Esophagus (tissue), 2 donors: ENCODE measurements at regions not wholly inside any gene's neighbourhood (a gene's known extent, or its start where the extent isn't known, plus 50 kb on each side); places are given as distances from the start of the nearest gene placed in this dataset.
"Not testable (repeated sequence)": the region's sequence is repeated elsewhere in the genome, so short reads cannot be mapped to it uniquely, and the experiment has no call there.

Source experiments
- H3K27ac ChIP-seq, 2 donors: one replicate each; pipeline ENCODE4 v1.5.1; 2013; ENCODE audit warnings: low read depth in 2 of 2, mild to moderate bottlenecking in 2 of 2, inconsistent platforms in 1 of 2, low read length in 1 of 2, moderate library complexity in 1 of 2
- H3K27me3 ChIP-seq, 2 donors: one replicate each; pipeline ENCODE4 v1.6.1; 2013; ENCODE audit warnings: low read length in 2 of 2, control low read depth in 1 of 2, mild to moderate bottlenecking in 1 of 2; ENCODE audit not compliant: insufficient read depth in 2 of 2, control insufficient read depth in 1 of 2
- H3K36me3 ChIP-seq, 2 donors: one replicate each; pipeline ENCODE4 v1.6.1; 2013; ENCODE audit warnings: low read length in 1 of 2; ENCODE audit not compliant: control insufficient read depth in 2 of 2, insufficient read depth in 2 of 2
- H3K4me1 ChIP-seq, 2 donors: one replicate each; pipeline ENCODE4 v1.6.1; 2013; ENCODE audit warnings: low read length in 1 of 2; ENCODE audit not compliant: control insufficient read depth in 2 of 2, insufficient read depth in 2 of 2
- H3K4me3 ChIP-seq, 2 donors: one replicate each; pipeline ENCODE4 v1.5.1; 2013; ENCODE audit warnings: low read length in 2 of 2, mild to moderate bottlenecking in 2 of 2, low read depth in 1 of 2, moderate library complexity in 1 of 2
- H3K9me3 ChIP-seq, 2 donors: one replicate each; pipeline ENCODE4 v1.6.1; 2013; ENCODE audit warnings: mild to moderate bottlenecking in 2 of 2, low read depth in 1 of 2, low read length in 1 of 2, moderate library complexity in 1 of 2; ENCODE audit not compliant: control insufficient read depth in 2 of 2, insufficient read depth in 1 of 2
- WGBS, 2 donors: extraction: QIAGEN DNeasy Blood & Tissue Kit; methylation state at CpG; one replicate each; pipeline ENCODE4 v1.1.7; 2013; 5-methylcytosine and 5-hydroxymethylcytosine counted together
- donor health status: healthy with polysubstance abuse.
- donor health status: Bipolar disorder and iron deficiency.

- H3K27me3 ChIP-seq, H3K36me3 ChIP-seq, H3K27ac ChIP-seq, H3K4me1 ChIP-seq, H3K9me3 ChIP-seq, H3K4me3 ChIP-seq: not testable (repeated sequence)
- 83 to 86% methylated on average over 13 of the region's 13 CpGs for WGBS, 2 donors
These were observed 1424.7 kb downstream of the SLITRK1 start for GRCh38 chr13:82457548-82457947.

GRCh38 chr13:82447416-82448077 lies 1434.7 kb downstream of the SLITRK1 start:
- H3K4me1 ChIP-seq: no peaks in the 10 kb centered on the region
- no peaks in the 10 kb centered on the region for H3K9me3 ChIP-seq
- H3K27me3 ChIP-seq: no peaks in the 10 kb centered on the region
- no peak overlapping the region for H3K4me3 ChIP-seq
- H3K36me3 ChIP-seq: no peaks in the 10 kb centered on the region
- WGBS, 2 donors: 42 to 47% methylated on average over 1 of the region's 1 CpG
- no peak overlapping the region for H3K27ac ChIP-seq

- WGBS, 2 donors: 0 to 50% methylated on average over 1 of the region's 1 CpG
- no peaks in the 10 kb centered on the region for H3K36me3 ChIP-seq
- peaks cover 3% of the 10 kb centered on the region in 2 donors for H3K9me3 ChIP-seq
- H3K27ac ChIP-seq: no peak overlapping the region
- H3K4me3 ChIP-seq: no peak overlapping the region
- H3K27me3 ChIP-seq: no peaks in the 10 kb centered on the region
- no peaks in the 10 kb centered on the region for H3K4me1 ChIP-seq
These were observed 1442.9 kb downstream of the SLITRK1 start for GRCh38 chr13:82439159-82439904.

- 13 to 33% methylated on average over 1 of the region's 1 CpG for WGBS, 2 donors
- Histone ChIP-seq H3K27me3 (no peaks in the 10 kb centered on the region), H3K27ac (no peak overlapping the region), H3K4me3 (no peak overlapping the region), H3K36me3 (no peaks in the 10 kb centered on the region), H3K4me1 (no peaks in the 10 kb centered on the region), H3K9me3 (peaks cover 3% of the 10 kb centered on the region in 2 donors)
These were observed 1444.0 kb downstream of the SLITRK1 start for GRCh38 chr13:82438320-82438719.

- Histone ChIP-seq H3K27me3 (no peaks in the 10 kb centered on the region), H3K4me1 (no peaks in the 10 kb centered on the region), H3K36me3 (no peaks in the 10 kb centered on the region)
These were observed 1446.1 kb downstream of the SLITRK1 start for GRCh38 chr13:82436099-82436585.

GRCh38 chr13:82432949-82433348 lies 1449.3 kb downstream of the SLITRK1 start:
- no peaks in the 10 kb centered on the region for H3K27me3 ChIP-seq
- H3K27ac ChIP-seq: no peak overlapping the region
- H3K36me3 ChIP-seq: no peaks in the 10 kb centered on the region
- no peaks in the 10 kb centered on the region for H3K9me3 ChIP-seq
- no peak overlapping the region for H3K4me3 ChIP-seq
- no peaks in the 10 kb centered on the region for H3K4me1 ChIP-seq
- WGBS, 2 donors: 84 to 86% methylated on average over 2 of the region's 2 CpGs

More at GRCh38 chr13:82436099-82436585, 1446.1 kb downstream of the SLITRK1 start:
- H3K9me3 ChIP-seq: peaks cover 3% of the 10 kb centered on the region in 2 donors
- no peak overlapping the region for H3K27ac ChIP-seq
- H3K4me3 ChIP-seq: no peak overlapping the region
- 85 to 92% methylated on average over 1 of the region's 1 CpG for WGBS, 2 donors

GRCh38 chr13:82412749-82413148 lies 1469.5 kb downstream of the SLITRK1 start:
- Histone ChIP-seq H3K9me3 (no peaks in the 10 kb centered on the region), H3K27me3 (no peaks in the 10 kb centered on the region), H3K27ac (no peak overlapping the region), H3K4me1 (no peaks in the 10 kb centered on the region), H3K36me3 (no peaks in the 10 kb centered on the region), H3K4me3 (no peak overlapping the region)
- WGBS, 2 donors: 63 to 64% methylated on average over 5 of the region's 5 CpGs

GRCh38 chr13:82407321-82407720 lies 1475.0 kb downstream of the SLITRK1 start:
- 75 to 89% methylated on average over 4 of the region's 4 CpGs for WGBS, 2 donors
- Histone ChIP-seq H3K27me3 (no peaks in the 10 kb centered on the region), H3K27ac (no peak overlapping the region), H3K9me3 (peaks cover 0 to 5% of the 10 kb centered on the region in 2 donors), H3K36me3 (no peaks in the 10 kb centered on the region), H3K4me1 (no peaks in the 10 kb centered on the region), H3K4me3 (no peak overlapping the region)

- Histone ChIP-seq H3K4me3 (no peak overlapping the region), H3K36me3 (no peaks in the 10 kb centered on the region), H3K4me1 (no peaks in the 10 kb centered on the region), H3K9me3 (no peaks in the 10 kb centered on the region), H3K27ac (no peak overlapping the region), H3K27me3 (no peaks in the 10 kb centered on the region)
These were observed 1507.6 kb downstream of the SLITRK1 start for GRCh38 chr13:82374719-82375118.

- Histone ChIP-seq H3K4me3 (no peak overlapping the region), H3K27ac (no peak overlapping the region), H3K4me1 (no peaks in the 10 kb centered on the region), H3K9me3 (no peaks in the 10 kb centered on the region), H3K27me3 (no peaks in the 10 kb centered on the region), H3K36me3 (no peaks in the 10 kb centered on the region)
- 47 to 54% methylated on average over 1 of the region's 1 CpG for WGBS, 2 donors
These were observed 1512.0 kb downstream of the SLITRK1 start for GRCh38 chr13:82370316-82370715.
